Upper lobe of left lung (tissue), 6 donors: ENCODE measurements at regions not wholly inside any gene's neighbourhood (a gene's known extent, or its start where the extent isn't known, plus 50 kb on each side); places are given as distances from the start of the nearest gene placed in this dataset.

ENCODE experiments used
- ATAC-seq, 2 donors: fragments of 200-7000 bp; cut with Tn5 transposase; one replicate each; pipeline ENCODE4 v1.9.1; 2022; ENCODE audit warnings: mild to moderate bottlenecking in 2 of 2, moderate library complexity in 2 of 2; ENCODE audit not compliant: low FRiP score in 2 of 2
- DNase-seq, 2 donors: peaks; one replicate each; pipeline ENCODE4 v3.0.0-alpha.2; 2019 to 2020
- H3K27ac ChIP-seq, 4 donors: fragments of 200-600 bp; sonication (generic); one replicate each; pipeline ENCODE4 v1.5.1; 2016 to 2019
- H3K27me3 ChIP-seq, 4 donors: fragments of 200-600 bp; sonication (generic); one replicate each; pipeline ENCODE4 v1.5.1; 2017 to 2019
- H3K36me3 ChIP-seq, 4 donors: fragments of 200-600 bp; sonication (generic); one replicate each; pipeline ENCODE4 v1.5.1; 2016 to 2019
- H3K4me1 ChIP-seq, 4 donors: fragments of 200-600 bp; sonication (generic); one replicate each; pipeline ENCODE4 v1.5.1; 2018 to 2019
- H3K4me3 ChIP-seq, 4 donors: fragments of 200-600 bp; sonication (generic); one replicate each; pipeline ENCODE4 v1.5.1; 2017 to 2019; ENCODE audit warnings: mild to moderate bottlenecking in 2 of 4, moderate library complexity in 1 of 4
- H3K9me3 ChIP-seq, 4 donors: fragments of 200-600 bp; sonication (generic); one replicate each; pipeline ENCODE4 v1.5.1; 2018 to 2019
- EP300 ChIP-seq, 4 donors: sonication (generic); formaldehyde crosslinking; IDR thresholded peaks; one replicate each; pipeline ENCODE4 v1.5.1; 2017; ENCODE audit warnings: antibody characterized with exemption in 4 of 4, control low read depth in 2 of 4
- POLR2A ChIP-seq, 4 donors: fragments of 450-650 bp; IDR thresholded peaks; one replicate each; pipeline ENCODE4 v1.5.1; 2016 to 2017; ENCODE audit warnings: antibody characterized with exemption in 4 of 4, mild to moderate bottlenecking in 2 of 4
- POLR2AphosphoS5 ChIP-seq, 2 donors: sonication (generic); formaldehyde crosslinking; IDR thresholded peaks; one replicate each; pipeline ENCODE4 v1.5.1; 2017; ENCODE audit warnings: antibody characterized with exemption in 2 of 2
- WGBS, 2 donors: methylation state at CpG; one replicate each; pipeline ENCODE4 v1.1.5; 2017 to 2018; 5-methylcytosine and 5-hydroxymethylcytosine counted together
- TF ChIP-seq, protein P1 (sequence below), 6 experiments: fragments of 450-650 bp in 4 of 6; fragments of 200-600 bp in 2 of 6; sonication (generic) in 2 of 6; IDR thresholded peaks; one replicate each; pipeline ENCODE4 v1.5.1; 2016 to 2019; ENCODE audit warnings: antibody characterized with exemption in 6 of 6
- donor health status: DM: no; HTN: no; CAD: no; lungs with moderate emphysema.
- donor health status: DM: no; HTN: yes; CAD: no; lungs with severe emphysema.

GRCh38 chr10:118148247-118148646 is 101.5 kb upstream of the RAB11FIP2 start:
- no peaks in the 10 kb centered on the region for H3K36me3 ChIP-seq
- TF ChIP-seq, protein P1, sequence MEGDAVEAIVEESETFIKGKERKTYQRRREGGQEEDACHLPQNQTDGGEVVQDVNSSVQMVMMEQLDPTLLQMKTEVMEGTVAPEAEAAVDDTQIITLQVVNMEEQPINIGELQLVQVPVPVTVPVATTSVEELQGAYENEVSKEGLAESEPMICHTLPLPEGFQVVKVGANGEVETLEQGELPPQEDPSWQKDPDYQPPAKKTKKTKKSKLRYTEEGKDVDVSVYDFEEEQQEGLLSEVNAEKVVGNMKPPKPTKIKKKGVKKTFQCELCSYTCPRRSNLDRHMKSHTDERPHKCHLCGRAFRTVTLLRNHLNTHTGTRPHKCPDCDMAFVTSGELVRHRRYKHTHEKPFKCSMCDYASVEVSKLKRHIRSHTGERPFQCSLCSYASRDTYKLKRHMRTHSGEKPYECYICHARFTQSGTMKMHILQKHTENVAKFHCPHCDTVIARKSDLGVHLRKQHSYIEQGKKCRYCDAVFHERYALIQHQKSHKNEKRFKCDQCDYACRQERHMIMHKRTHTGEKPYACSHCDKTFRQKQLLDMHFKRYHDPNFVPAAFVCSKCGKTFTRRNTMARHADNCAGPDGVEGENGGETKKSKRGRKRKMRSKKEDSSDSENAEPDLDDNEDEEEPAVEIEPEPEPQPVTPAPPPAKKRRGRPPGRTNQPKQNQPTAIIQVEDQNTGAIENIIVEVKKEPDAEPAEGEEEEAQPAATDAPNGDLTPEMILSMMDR (IDR thresholded peaks at IDR 0.05), result no peak
- no peak for TF ChIP-seq EP300 (IDR thresholded peaks at IDR 0.05)
- no peak for TF ChIP-seq POLR2AphosphoS5 (IDR thresholded peaks at IDR 0.05)
- no peak for TF ChIP-seq POLR2A (IDR thresholded peaks at IDR 0.05)
- DNase-seq (no peak), ATAC-seq (no peak)
- no peak overlapping the region for H3K4me3 ChIP-seq
- H3K27me3 ChIP-seq, result no peaks in the 10 kb centered on the region
- no peaks in the 10 kb centered on the region for H3K9me3 ChIP-seq
- H3K4me1 ChIP-seq, result no peaks in the 10 kb centered on the region
- no peak overlapping the region for H3K27ac ChIP-seq

DNA sequence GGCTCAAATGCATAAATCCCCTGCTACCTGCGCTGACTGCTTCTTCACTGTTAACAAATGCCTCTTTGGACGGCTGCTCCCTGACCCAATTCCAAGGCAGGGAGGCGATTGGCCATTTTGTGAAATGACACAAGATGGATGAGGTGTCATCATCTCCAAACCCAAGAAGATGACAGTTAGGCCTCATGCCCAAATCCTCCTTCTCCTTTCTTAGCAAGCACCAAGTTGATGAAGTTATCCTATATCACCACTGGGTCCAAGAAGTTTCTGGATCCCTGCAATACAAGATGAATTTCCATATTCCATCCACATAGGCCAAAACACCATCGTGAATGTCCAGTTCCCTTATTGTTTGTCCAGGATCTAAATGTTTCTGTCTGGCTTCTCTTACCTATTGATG is 98.5 kb upstream of the RAB11FIP2 start:
- no peaks in the 10 kb centered on the region for H3K27me3 ChIP-seq
- TF ChIP-seq, protein P1 (IDR thresholded peaks at IDR 0.05), result no peak
- TF ChIP-seq EP300 (IDR thresholded peaks at IDR 0.05) (no peak), POLR2A (IDR thresholded peaks at IDR 0.05) (no peak), POLR2AphosphoS5 (IDR thresholded peaks at IDR 0.05) (no peak)
- DNase-seq (no peak), ATAC-seq (no peak)
- H3K4me3 ChIP-seq, result no peak overlapping the region
- H3K27ac ChIP-seq, result no peak overlapping the region
- H3K36me3 ChIP-seq, result no peaks in the 10 kb centered on the region
- 57 to 80% methylated on average over 3 to 4 of the region's 4 CpGs for WGBS, 2 donors
- H3K4me1 ChIP-seq, result no peaks in the 10 kb centered on the region
- no peaks in the 10 kb centered on the region for H3K9me3 ChIP-seq

- DNase-seq (no peak), ATAC-seq (no peak)
- 81 to 83% methylated on average over 6 of the region's 6 CpGs for WGBS, 2 donors
- Histone ChIP-seq H3K4me1 (no peaks in the 10 kb centered on the region), H3K27me3 (no peaks in the 10 kb centered on the region), H3K27ac (no peak overlapping the region), H3K9me3 (no peaks in the 10 kb centered on the region), H3K36me3 (no peaks in the 10 kb centered on the region), H3K4me3 (no peak overlapping the region)
- TF ChIP-seq EP300 (IDR thresholded peaks at IDR 0.05), result no peak
- TF ChIP-seq POLR2A (IDR thresholded peaks at IDR 0.05), result no peak
- TF ChIP-seq, protein P1 (IDR thresholded peaks at IDR 0.05), result no peak
- TF ChIP-seq POLR2AphosphoS5 (IDR thresholded peaks at IDR 0.05), result no peak
Measured at GRCh38 chr10:118141471-118141870, 94.7 kb upstream of the RAB11FIP2 start.

GRCh38 chr10:118139321-118139720 is 92.6 kb upstream of the RAB11FIP2 start:
- ATAC-seq, result no peak
- no peak for DNase-seq

GRCh38 chr10:118128675-118129074 is 81.9 kb upstream of the RAB11FIP2 start:
- no peak for ATAC-seq
- no peak for DNase-seq
- H3K27me3 ChIP-seq, result no peaks in the 10 kb centered on the region
- H3K4me3 ChIP-seq, result no peak overlapping the region
- 72 to 80% methylated on average over 2 of the region's 2 CpGs for WGBS, 2 donors
- H3K36me3 ChIP-seq, result no peaks in the 10 kb centered on the region
- no peaks in the 10 kb centered on the region for H3K9me3 ChIP-seq
- H3K4me1 ChIP-seq, result no peaks in the 10 kb centered on the region
- TF ChIP-seq POLR2AphosphoS5 (IDR thresholded peaks at IDR 0.05) (no peak), EP300 (IDR thresholded peaks at IDR 0.05) (no peak), POLR2A (IDR thresholded peaks at IDR 0.05) (no peak)
- TF ChIP-seq, protein P1 (IDR thresholded peaks at IDR 0.05), result no peak
- no peak overlapping the region for H3K27ac ChIP-seq

More at GRCh38 chr10:118139321-118139720, 92.6 kb upstream of the RAB11FIP2 start:
- Histone ChIP-seq H3K9me3 (no peaks in the 10 kb centered on the region), H3K4me1 (no peaks in the 10 kb centered on the region), H3K36me3 (no peaks in the 10 kb centered on the region), H3K27ac (no peak overlapping the region), H3K27me3 (no peaks in the 10 kb centered on the region), H3K4me3 (no peak overlapping the region)
- no peak for TF ChIP-seq EP300 (IDR thresholded peaks at IDR 0.05)
- TF ChIP-seq POLR2AphosphoS5 (IDR thresholded peaks at IDR 0.05), result no peak
- TF ChIP-seq, protein P1 (IDR thresholded peaks at IDR 0.05), result no peak
- TF ChIP-seq POLR2A (IDR thresholded peaks at IDR 0.05), result no peak
